Activated CD4-positive, alpha-beta T cell treated with anti-CD3 and anti-CD28 coated beads, Interleukin-2, amount 50 U/mL, for 4 hours (primary cell): ENCODE measurements at regions not wholly inside any gene's neighbourhood (a gene's known extent, or its start where the extent isn't known, plus 50 kb on each side); places are given as distances from the start of the nearest gene placed in this dataset.

Source experiments
- DNase-seq, 2 experiments: peaks; one replicate each; pipeline ENCODE4 v3.0.0-alpha.2; 2020

DNA sequence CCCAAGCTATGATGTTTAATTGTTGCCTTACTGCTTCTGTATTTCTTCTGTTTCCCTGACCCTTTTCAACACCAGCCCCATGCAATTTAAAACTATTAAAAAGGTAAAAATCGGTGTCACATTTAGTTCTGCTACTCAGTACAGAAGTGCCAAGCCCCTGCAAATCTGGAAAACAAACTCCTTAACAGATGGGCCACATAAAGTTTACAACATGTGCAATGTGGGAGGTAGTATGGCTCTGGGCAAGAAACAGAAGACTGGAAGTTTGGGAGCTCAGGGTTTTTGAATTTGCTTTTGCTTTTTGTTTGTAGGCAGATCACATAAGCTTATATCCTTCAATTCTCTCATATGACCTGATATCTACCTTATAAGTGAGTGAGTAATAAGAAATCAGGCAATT lies 404.0 kb upstream of the ATP2B1 start:
- no peak for DNase-seq

DNA sequence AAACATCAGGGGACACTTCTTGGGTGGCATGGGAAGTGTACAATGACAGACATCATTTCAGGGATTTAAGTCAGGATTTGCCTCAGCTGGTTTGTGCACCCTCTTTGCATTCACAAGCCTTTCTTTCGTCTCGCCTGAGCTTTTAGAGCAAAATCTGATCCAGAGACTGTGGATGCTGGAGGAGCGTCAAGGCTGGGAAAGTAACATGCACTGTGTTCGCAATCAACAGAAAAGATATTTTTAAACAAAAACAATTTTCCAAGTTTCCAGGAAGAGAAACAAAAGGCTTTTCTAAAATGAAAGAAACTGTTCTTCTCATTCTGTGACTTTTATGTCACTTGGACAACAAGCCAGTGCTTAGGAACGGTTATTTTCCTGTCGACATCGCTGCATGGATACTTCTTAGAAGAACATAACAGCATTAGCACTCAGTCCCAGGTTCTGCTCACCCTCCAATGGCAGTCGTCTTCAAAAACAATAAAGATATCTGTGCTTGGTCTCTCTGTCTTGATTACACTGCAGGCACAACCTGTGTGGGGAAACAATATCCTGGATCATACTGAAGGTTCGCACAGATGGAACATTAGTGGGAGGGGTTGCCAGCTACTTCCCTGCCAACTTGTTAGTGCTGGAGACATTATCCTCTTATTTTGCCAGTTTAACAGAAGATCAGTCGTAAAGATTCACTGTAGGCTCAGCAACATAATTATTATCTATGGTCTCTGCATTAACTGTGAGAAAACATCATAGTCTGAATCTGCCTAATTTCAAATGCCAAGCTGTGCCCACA lies 403.3 kb upstream of the ATP2B1 start:
- no peak for DNase-seq

DNA sequence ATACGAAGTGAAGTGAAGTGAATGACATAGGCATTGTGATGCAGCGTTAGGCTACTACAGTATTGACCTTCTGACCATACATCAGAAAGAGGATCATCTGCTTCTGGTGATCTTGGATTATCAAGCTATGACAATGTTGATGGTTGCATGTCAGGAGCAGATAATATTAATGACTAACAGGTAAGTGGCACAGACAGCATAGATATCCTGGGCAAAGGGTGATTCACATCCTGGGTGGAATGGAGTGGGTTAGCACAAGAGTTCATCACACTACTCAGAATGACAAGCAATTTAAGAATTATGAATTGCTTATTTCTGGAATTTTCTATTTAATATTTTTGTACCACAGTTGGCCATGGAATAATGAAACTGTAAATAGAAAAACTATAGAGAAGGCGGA lies 397.9 kb upstream of the ATP2B1 start:
- no peak for DNase-seq

- peak in 1 of 2 experiments; percentile 2 for DNase-seq
Observed at GRCh38 chr12:90102957-90103652, 394.5 kb upstream of the ATP2B1 start.

DNA sequence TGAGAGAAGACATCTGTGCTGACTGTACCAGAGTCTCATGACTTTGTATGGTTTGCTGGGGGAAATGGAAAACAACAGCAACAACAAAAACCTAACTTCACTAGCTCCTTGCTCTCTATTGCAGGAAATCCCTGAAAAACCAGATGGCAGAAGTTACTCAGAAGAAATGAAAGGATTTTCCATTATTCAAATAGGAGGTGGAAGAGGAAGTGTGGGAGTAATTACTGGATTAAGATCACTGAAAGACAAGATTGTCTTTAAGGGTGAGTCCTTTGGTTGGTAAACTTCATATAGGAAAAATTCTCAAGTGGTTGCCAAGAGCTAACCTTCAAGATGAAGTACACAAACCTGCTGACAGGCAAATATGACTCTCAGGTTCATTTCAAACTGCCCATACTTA lies 391.9 kb upstream of the ATP2B1 start:
- no peak for DNase-seq

DNA sequence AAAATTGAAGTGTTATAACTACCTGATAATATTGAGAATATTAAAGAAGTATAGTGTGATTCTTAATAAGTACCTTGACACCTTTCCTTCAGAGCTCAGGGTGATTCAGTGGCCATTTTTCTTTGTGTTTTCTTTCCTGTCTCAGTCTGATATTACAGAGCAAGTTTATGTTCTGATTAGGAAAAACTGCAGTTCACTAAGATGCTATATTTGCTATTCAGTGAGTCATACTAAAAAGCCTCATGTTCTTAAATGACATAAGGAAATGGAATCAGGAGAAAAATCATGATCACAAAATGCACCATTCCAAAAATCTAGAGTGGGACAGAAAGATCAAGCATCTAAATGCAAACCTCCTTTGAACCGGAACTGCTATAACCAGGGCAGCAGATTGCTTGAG lies 390.6 kb upstream of the ATP2B1 start:
- DNase-seq, result no peak

GRCh38 chr12:90098132-90098779 lies 389.6 kb upstream of the ATP2B1 start:
- DNase-seq, result no peak

DNA sequence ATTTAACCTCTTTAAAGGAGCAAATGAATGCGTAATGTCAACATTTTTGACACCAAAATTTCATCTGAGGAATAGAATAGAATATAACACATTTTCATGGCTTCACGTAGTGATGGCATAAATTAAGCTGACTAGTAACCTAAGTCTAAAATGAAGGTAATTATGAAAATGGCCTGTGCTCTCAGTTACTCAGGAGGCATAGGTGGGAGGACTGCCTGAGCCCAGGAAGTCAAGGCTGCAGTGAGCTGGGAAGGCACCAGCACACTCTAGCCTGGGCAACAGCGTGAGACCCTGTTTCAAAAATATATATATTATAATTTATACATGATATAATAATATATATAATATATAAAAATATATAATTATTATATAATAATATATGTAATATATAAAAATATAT lies 383.2 kb upstream of the ATP2B1 start:
- DNase-seq, result no peak

DNA sequence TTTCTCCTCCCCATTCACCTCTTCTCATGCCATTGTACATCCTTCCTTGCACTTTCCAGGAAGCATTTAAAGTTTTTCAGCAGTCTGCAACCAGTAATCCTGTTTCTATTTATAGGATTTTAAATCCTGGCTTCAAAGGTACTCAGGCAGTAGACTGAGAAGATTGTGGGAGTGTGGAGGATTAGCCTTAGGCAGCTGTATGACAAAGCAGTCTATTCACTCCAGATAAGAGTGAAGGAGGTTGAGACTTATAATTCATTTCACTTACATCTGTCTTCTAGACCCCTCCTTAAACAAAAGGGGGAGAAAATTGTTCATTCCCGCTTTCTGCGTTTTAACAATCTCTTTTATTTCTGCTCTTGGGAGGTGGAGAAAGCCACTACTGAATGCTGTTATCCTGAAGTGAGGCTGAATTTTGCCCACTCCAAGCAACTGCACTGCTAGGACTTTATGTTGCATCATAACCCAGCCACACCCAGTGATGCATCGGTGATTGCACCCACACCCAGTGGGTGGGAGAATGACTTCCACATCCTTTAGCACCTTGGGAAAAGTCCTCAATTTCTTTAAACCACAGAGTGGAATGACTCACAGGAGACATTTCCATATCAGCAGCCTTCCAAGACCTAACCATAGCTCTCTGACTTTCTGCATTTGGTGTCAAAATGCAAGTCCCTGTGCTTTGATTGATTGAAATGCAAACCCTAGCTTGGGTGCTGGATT lies 382.5 kb upstream of the ATP2B1 start:
- no peak for DNase-seq

GRCh38 chr12:90086281-90086680 lies 377.6 kb upstream of the ATP2B1 start:
- DNase-seq, result no peak

GRCh38 chr12:90085494-90086274 lies 377.0 kb upstream of the ATP2B1 start:
- DNase-seq, result no peak

DNA sequence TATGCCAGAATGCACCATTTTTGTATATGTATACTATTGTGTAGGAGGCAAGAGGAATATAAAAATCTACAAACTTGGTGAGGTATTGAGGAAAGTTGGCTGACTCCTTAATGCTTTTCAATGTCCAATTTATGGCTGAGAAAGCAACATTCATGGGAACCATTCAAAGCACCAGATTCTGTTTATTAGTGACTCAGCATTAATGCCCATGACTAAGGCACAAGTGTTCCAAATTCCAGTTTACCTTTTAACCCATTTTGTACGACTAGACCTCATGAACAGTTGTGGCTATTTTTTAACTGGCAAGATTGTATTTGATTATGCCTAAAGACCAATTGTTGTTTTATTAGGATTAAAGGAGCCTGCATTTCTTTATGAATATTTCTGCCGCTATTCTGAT lies 375.4 kb upstream of the ATP2B1 start:
- no peak for DNase-seq

GRCh38 chr12:90080616-90081015 lies 372.0 kb upstream of the ATP2B1 start:
- no peak for DNase-seq

GRCh38 chr12:90079529-90080210 lies 371.0 kb upstream of the ATP2B1 start:
- DNase-seq, result no peak

- DNase-seq, result no peak
Observed at GRCh38 chr12:90078344-90078743, 369.7 kb upstream of the ATP2B1 start.

DNA sequence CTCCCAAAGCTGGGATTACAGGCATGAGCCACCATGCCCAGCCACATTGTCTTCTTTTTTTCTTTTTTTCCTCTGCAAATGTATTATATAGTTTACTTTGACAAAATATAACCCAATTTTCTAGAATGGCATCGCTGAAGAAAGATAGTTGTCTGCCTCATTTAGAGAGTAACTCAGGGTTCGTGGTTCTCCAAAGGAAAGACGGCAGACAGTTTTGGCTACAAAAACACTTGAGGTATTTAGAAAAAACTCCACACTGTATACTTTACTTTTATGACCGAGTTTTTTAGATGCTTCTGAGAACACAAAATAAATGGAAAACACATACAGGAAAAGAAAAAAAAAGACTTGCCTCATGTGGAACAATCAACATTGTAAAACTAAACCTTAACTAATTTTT lies 369.1 kb upstream of the ATP2B1 start:
- no peak for DNase-seq

DNA sequence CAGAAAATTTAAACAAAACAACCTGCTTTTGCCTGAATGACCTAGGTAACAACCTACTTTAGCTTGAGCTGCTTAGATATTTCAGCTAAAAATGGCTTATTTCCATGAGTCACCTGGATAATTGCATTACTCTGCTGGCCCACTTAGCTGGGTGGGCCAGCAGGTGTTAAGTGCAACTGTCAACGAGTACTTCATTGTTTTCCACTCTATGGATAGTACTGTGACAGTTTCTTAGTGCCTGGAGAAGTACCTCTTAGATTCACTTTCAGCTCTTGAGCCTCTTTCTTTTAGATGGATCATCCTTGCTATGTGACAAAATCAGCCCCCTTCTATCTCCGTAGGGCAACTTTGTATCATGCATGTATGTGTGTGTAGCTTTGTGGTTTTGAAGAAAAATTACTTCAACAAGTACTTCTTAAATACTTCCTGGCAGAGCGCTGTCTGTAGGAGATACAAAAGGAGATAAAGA lies 368.2 kb upstream of the ATP2B1 start:
- no peak for DNase-seq

DNA sequence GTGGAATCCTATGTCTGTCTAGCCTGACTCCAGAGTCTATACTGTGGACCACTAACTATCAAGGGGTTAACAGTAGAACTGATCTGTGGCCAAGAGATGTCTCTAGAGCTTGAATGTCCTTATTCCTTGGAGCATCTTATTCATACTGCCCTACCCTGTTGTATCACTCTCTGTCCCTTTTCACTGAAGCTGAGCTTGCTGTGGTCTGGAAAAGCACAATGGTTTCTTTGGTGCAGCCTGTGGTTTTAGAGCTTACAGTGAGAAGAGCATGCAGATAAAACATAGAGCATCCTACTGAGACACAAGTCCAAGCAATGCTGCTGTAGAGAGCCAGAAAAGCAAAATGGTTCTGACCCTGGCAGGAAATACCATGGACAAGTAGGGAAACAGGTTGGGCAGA lies 367.0 kb upstream of the ATP2B1 start:
- no peak for DNase-seq

DNA sequence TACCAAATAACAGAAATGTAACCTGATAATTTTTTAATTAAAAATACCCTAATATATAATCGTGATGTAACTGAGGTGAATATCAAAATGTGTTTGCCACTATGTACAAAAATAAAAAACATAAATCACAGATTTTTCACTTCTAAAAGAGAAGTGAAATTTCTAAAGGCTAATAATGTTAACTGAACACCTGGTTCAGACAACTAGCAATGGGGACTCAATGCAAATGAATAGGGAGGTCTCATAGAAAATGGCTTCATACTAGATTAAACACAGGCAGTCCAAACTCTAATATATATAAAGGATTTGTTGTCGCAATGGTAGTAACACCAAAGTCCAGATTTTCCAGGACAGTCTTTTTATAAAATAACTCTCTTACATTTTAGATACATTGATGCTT lies 365.4 kb upstream of the ATP2B1 start:
- no peak for DNase-seq

DNA sequence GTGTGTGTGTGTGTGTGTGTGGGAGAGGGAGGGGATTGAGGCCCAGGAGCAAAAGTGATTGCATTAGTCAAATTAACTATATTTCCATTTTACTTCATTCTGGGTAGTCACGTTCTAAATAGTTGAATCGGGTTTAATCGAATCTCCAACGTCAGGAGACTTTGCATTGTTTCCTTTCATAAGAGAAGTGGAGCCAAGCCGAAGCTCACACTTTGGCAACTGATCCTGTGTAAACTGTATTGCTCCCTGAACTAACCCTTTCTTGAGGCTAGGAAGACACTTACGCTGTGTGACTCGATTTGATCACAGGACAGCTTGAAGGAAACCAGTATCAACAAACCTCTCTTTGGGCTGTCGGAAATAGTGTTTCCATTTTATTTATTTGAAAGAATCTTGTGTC lies 363.4 kb upstream of the ATP2B1 start:
- no peak for DNase-seq

- DNase-seq, result no peak
Observed at GRCh38 chr12:90069711-90070110, 361.1 kb upstream of the ATP2B1 start.

GRCh38 chr12:90067791-90068190 lies 359.2 kb upstream of the ATP2B1 start:
- DNase-seq, result no peak
